H9 (cell line): ENCODE measurements at regions not wholly inside any gene's neighbourhood (a gene's known extent, or its start where the extent isn't known, plus 50 kb on each side); places are given as distances from the start of the nearest gene placed in this dataset.

Source experiments
- DNase-seq: peaks from one replicate; pipeline ENCODE4 v3.0.0-alpha.2; 2017
- H2AFZ ChIP-seq: one replicate; pipeline ENCODE4 v1.6.1; 2013; ENCODE audit warnings: mild to moderate bottlenecking, low read length, control low read depth, moderate library complexity
- H2AK5ac ChIP-seq: 2 replicates; pipeline ENCODE4 v1.6.1; 2013; ENCODE audit warnings: low read length, control low read depth, mixed read lengths; ENCODE audit not compliant: insufficient read length
- H2BK120ac ChIP-seq: one replicate; pipeline ENCODE4 v1.6.1; 2013; ENCODE audit warnings: low read depth, mild to moderate bottlenecking, low read length, control low read depth, inconsistent platforms; ENCODE audit not compliant: poor library complexity, severe bottlenecking
- H2BK12ac ChIP-seq: 2 replicates; pipeline ENCODE4 v1.6.1; 2013; ENCODE audit warnings: low read length, control low read depth, mixed read lengths, low read depth; ENCODE audit not compliant: insufficient read length
- H2BK15ac ChIP-seq: 2 replicates; pipeline ENCODE4 v1.6.1; 2013; ENCODE audit warnings: low read depth, low read length, control low read depth
- H2BK20ac ChIP-seq: one replicate; pipeline ENCODE4 v1.6.1; 2013; ENCODE audit warnings: low read depth, mild to moderate bottlenecking, low read length, control low read depth, inconsistent platforms; ENCODE audit not compliant: poor library complexity, severe bottlenecking
- H2BK5ac ChIP-seq: 2 replicates; pipeline ENCODE4 v1.6.1; 2013; ENCODE audit warnings: low read length, control low read depth, mixed read lengths; ENCODE audit not compliant: insufficient read length
- H3K14ac ChIP-seq: 2 replicates; pipeline ENCODE4 v1.6.1; 2013; ENCODE audit warnings: low read length, control low read depth; ENCODE audit not compliant: insufficient read depth
- H3K18ac ChIP-seq: 2 replicates; pipeline ENCODE4 v1.6.1; 2013; ENCODE audit warnings: low read depth, mild to moderate bottlenecking, mixed read lengths, low read length, control low read depth; ENCODE audit not compliant: insufficient read length
- H3K23ac ChIP-seq: 2 replicates; pipeline ENCODE4 v1.6.1; 2013; ENCODE audit warnings: low read length, control low read depth, mixed read lengths, low read depth; ENCODE audit not compliant: insufficient read length
- H3K23me2 ChIP-seq: 2 replicates; pipeline ENCODE4 v1.6.1; 2013; ENCODE audit warnings: low read depth, mild to moderate bottlenecking, mixed read lengths, low read length, control low read depth; ENCODE audit not compliant: insufficient read length, poor library complexity, severe bottlenecking
- H3K27ac ChIP-seq: 2 replicates; pipeline ENCODE4 v1.5.1; 2013; ENCODE audit warnings: low read length, control low read depth, mixed read lengths, low read depth; ENCODE audit not compliant: insufficient read length
- H3K27me3 ChIP-seq: 2 replicates; pipeline ENCODE4 v1.6.1; 2013; ENCODE audit warnings: low read length, control low read depth, inconsistent platforms; ENCODE audit not compliant: insufficient read depth
- H3K4ac ChIP-seq: 2 replicates; pipeline ENCODE4 v1.6.1; 2013; ENCODE audit warnings: low read depth, mild to moderate bottlenecking, control low read depth, inconsistent platforms, low read length, moderate library complexity
- H3K4me1 ChIP-seq: 2 replicates; pipeline ENCODE4 v1.6.1; 2013; ENCODE audit warnings: low read length, control low read depth, inconsistent platforms; ENCODE audit not compliant: insufficient read depth
- H3K4me2 ChIP-seq: 2 replicates; pipeline ENCODE4 v1.6.1; 2013; ENCODE audit warnings: low read length, control low read depth, mixed read lengths; ENCODE audit not compliant: insufficient read length, insufficient read depth
- H3K56ac ChIP-seq: 2 replicates; pipeline ENCODE4 v1.6.1; 2013; ENCODE audit warnings: low read depth, mild to moderate bottlenecking, mixed read lengths, low read length, control low read depth; ENCODE audit not compliant: insufficient read length
- H3K79me1 ChIP-seq: 2 replicates; pipeline ENCODE4 v1.6.1; 2013; ENCODE audit warnings: low read depth, mild to moderate bottlenecking, moderate library complexity, low read length, control low read depth, inconsistent platforms; ENCODE audit not compliant: insufficient read depth, poor library complexity, severe bottlenecking
- H3K79me2 ChIP-seq: 2 replicates; pipeline ENCODE4 v1.6.1; 2013; ENCODE audit warnings: low read length, control low read depth, inconsistent platforms; ENCODE audit not compliant: insufficient read depth
- H3K9ac ChIP-seq: 2 replicates; pipeline ENCODE4 v1.6.1; 2013; ENCODE audit warnings: low read length, control low read depth, mixed read lengths; ENCODE audit not compliant: insufficient read length; ENCODE audit errors: extremely low read depth
- H3K9me3 ChIP-seq: one replicate; pipeline ENCODE4 v1.6.1; 2013; ENCODE audit warnings: low read depth, low read length, inconsistent platforms; ENCODE audit not compliant: control insufficient read depth
- H3T11ph ChIP-seq: one replicate; pipeline ENCODE4 v1.6.1; 2013; ENCODE audit warnings: mild to moderate bottlenecking, low read length, control low read depth, inconsistent platforms
- H4K20me1 ChIP-seq: one replicate; pipeline ENCODE4 v1.6.1; 2013; ENCODE audit not compliant: control insufficient read depth, insufficient read length, insufficient read depth
- H4K5ac ChIP-seq: 2 replicates; pipeline ENCODE4 v1.6.1; 2013; ENCODE audit warnings: low read depth, mild to moderate bottlenecking, mixed read lengths, low read length, control low read depth; ENCODE audit not compliant: insufficient read length
- H4K8ac ChIP-seq: replicated peaks from 2 replicates; pipeline ENCODE4 v1.6.1; 2013; ENCODE audit warnings: low read length, control low read depth, mixed read lengths, low read depth; ENCODE audit not compliant: insufficient read length
- H4K91ac ChIP-seq: 2 replicates; pipeline ENCODE4 v1.6.1; 2013; ENCODE audit warnings: low read depth, mild to moderate bottlenecking, moderate library complexity, mixed read lengths, low read length, control low read depth; ENCODE audit not compliant: insufficient read length
- H3K27ac Mint-ChIP-seq, 3 experiments: 2 replicates in 2 of 3; 3 replicates in 1 of 3; pipeline ENCODE4 v1.8.0; 2020 to 2021; ENCODE audit warnings: mixed read lengths in 3 of 3, mild to moderate bottlenecking in 1 of 3, moderate library complexity in 1 of 3
- H3K27me3 Mint-ChIP-seq: 2 replicates; pipeline ENCODE4 v1.8.0; 2021; ENCODE audit warnings: low read depth, mild to moderate bottlenecking, moderate library complexity, mixed read lengths
- H3K36me3 Mint-ChIP-seq, 3 experiments: 2 replicates in 2 of 3; 3 replicates in 1 of 3; pipeline ENCODE4 v1.8.0; 2020 to 2021; ENCODE audit warnings: low read depth in 3 of 3, mixed read lengths in 3 of 3; ENCODE audit not compliant: insufficient read depth in 1 of 3
- H3K4me1 Mint-ChIP-seq, 2 experiments: 2 replicates each; pipeline ENCODE4 v1.8.0; 2020; ENCODE audit warnings: mixed read lengths in 2 of 2
- H3K4me3 Mint-ChIP-seq, 2 experiments: 2 replicates in 1 of 2; 3 replicates in 1 of 2; pipeline ENCODE4 v1.8.0; 2020 to 2021; ENCODE audit warnings: mild to moderate bottlenecking in 2 of 2, mixed read lengths in 2 of 2, moderate library complexity in 1 of 2
- H3K9me3 Mint-ChIP-seq, 2 experiments: 2 replicates in 1 of 2; 3 replicates in 1 of 2; pipeline ENCODE4 v1.8.0; 2020; ENCODE audit warnings: mild to moderate bottlenecking in 2 of 2, mixed read lengths in 2 of 2, moderate library complexity in 1 of 2
- CTCF ChIP-seq: fragments of 200-600 bp; sonication (generic); conservative IDR thresholded peaks from 3 replicates; pipeline ENCODE4 v1.8.0; 2021; ENCODE audit warnings: antibody characterized with exemption, mild to moderate bottlenecking
- WGBS: extraction: QIAGEN DNeasy Blood & Tissue Kit; methylation state at CpG from one replicate; pipeline ENCODE4 v1.1.7; 2013; ENCODE audit warnings: missing lambda C conversion rate, low lambda C conversion rate, mixed read lengths; ENCODE audit not compliant: insufficient read length; ENCODE audit errors: extremely low coverage; 5-methylcytosine and 5-hydroxymethylcytosine counted together

- Histone ChIP-seq H3K79me2 (no peaks in the 10 kb centered on the region), H3K9ac (no peak overlapping the region), H2BK5ac (no peak overlapping the region), H3K18ac (no peak overlapping the region), H3K23ac (no peak overlapping the region), H3K27ac (no peak overlapping the region), H3K4me2 (no peak overlapping the region), H2AFZ (no peak overlapping the region), H2BK120ac (no peak overlapping the region), H4K20me1 (no peaks in the 10 kb centered on the region), H3K4me1 (no peaks in the 10 kb centered on the region), H2BK20ac (no peak overlapping the region), H4K91ac (no peak overlapping the region), H2AK5ac (no peak overlapping the region), H3K79me1 (no peaks in the 10 kb centered on the region), H3K4ac (no peak overlapping the region), H3T11ph (no peak overlapping the region), H2BK12ac (no peak overlapping the region), H3K56ac (no peak overlapping the region), H3K27me3 (no peaks in the 10 kb centered on the region), H3K23me2 (no peaks in the 10 kb centered on the region), H4K5ac (no peak overlapping the region), H3K9me3 (no peaks in the 10 kb centered on the region), H4K8ac (no peak overlapping the region), H2BK15ac (no peak overlapping the region), H3K14ac (no peak overlapping the region)
- no peak for TF ChIP-seq CTCF
- Mint-ChIP-seq H3K9me3 (no peaks in the 10 kb centered on the region), H3K4me1 (peaks cover 0 to 6% of the 10 kb centered on the region in 2 experiments; a peak in 1 of 4 replicates), H3K36me3 (no peaks in the 10 kb centered on the region), H3K4me3 (no peak overlapping the region), H3K27ac (no peak overlapping the region), H3K27me3 (no peaks in the 10 kb centered on the region)
- DNase-seq = no peak
- no CpG with 5 or more reads among the region's 2 CpGs for WGBS
These were observed 175.4 kb downstream of the SIM1 start for GRCh38 chr6:100289285-100289684.
